HEK293T (cell line): ENCODE measurements at regions not wholly inside any gene's neighbourhood (a gene's known extent, or its start where the extent isn't known, plus 50 kb on each side); places are given as distances from the start of the nearest gene placed in this dataset.

Experiments used
- BHLHE40 ChIP-seq: fragments of 450-650 bp; IDR thresholded peaks from 2 replicates; pipeline ENCODE4 v1.6.1; 2016; ENCODE audit warnings: mild to moderate bottlenecking, moderate library complexity, borderline replicate concordance
- HDGF ChIP-seq: fragments of 450-650 bp; IDR thresholded peaks from 2 replicates; pipeline ENCODE4 v1.6.1; 2017; ENCODE audit warnings: antibody characterized with exemption, borderline replicate concordance
- LEF1 ChIP-seq: fragments of 450-650 bp; IDR thresholded peaks from 2 replicates; pipeline ENCODE4 v1.6.1; 2017; ENCODE audit warnings: mild to moderate bottlenecking, borderline replicate concordance
- SP1 ChIP-seq: fragments of 450-650 bp; IDR thresholded peaks from 2 replicates; pipeline ENCODE4 v1.6.1; 2017

DNA sequence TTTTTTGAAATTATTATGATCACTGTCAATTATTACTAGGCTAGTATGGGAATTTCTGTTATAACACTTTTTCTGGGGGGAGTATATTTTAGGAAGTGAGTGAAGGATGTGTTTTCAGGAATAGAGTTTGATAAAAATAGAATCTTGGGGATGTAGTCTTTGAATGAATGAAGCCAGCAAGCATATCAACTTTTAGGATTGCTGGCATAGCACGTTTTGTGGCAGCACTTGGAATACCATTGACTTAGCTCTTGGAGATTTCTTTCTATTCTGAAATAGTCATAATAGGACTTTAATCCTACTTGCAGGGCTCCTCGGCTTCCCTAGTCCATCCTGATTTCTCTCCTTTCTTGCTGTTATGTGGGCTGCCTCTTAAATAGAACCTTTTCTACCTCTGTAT is 141.6 kb downstream of the DACT1 start:
- TF ChIP-seq SP1 (no peak), HDGF (no peak), BHLHE40 (no peak), LEF1 (no peak)
